ENCODE measurements at regions not wholly inside any gene's neighbourhood (a gene's known extent, or its start where the extent isn't known, plus 50 kb on each side); places are given as distances from the start of the nearest gene placed in this dataset.

- Histone ChIP-seq H4K20me1 (ENCODE audit: insufficient read depth, low read length) (no peaks in the 10 kb centered on the region), H3K9ac (ENCODE audit: low read length) (no peak overlapping the region), H3K4me2 (ENCODE audit: low read length) (no peak overlapping the region), H3K36me3 (ENCODE audit: insufficient read depth, low read length) (no peaks in the 10 kb centered on the region), H3K9me3 (ENCODE audit: low read length) (no peaks in the 10 kb centered on the region), H3K4me1 (ENCODE audit: insufficient read depth, low read length, severe bottlenecking) (no peaks in the 10 kb centered on the region), H3K9me2 (ENCODE audit: low read depth, low read length) (no peaks in the 10 kb centered on the region), H3K79me2 (ENCODE audit: insufficient read depth, low read length) (no peaks in the 10 kb centered on the region), H2AFZ (ENCODE audit: low read length) (no peak overlapping the region), H3F3A (ENCODE audit: insufficient read depth, low read length) (no peaks in the 10 kb centered on the region), H3K27ac (ENCODE audit: low read depth, low read length, poor library complexity, severe bottlenecking) (no peak overlapping the region), H3K27me3 (ENCODE audit: insufficient read depth, low read length) (no peaks in the 10 kb centered on the region), H3K4me3 (ENCODE audit: low read depth, low read length, poor library complexity, severe bottlenecking) (no peak overlapping the region)
- TF ChIP-seq EZH2 (IDR thresholded peaks at IDR 0.05; ENCODE audit: borderline replicate concordance, low read length): no peak
- TF ChIP-seq CTCF (IDR thresholded peaks at IDR 0.05; ENCODE audit: low read length): no peak
Measured at GRCh38 chr13:109602356-109602755, 184.0 kb downstream of the IRS2 start.

- Histone ChIP-seq H3K4me1 (ENCODE audit: insufficient read depth, low read length, severe bottlenecking) (no peaks in the 10 kb centered on the region), H3K4me2 (ENCODE audit: low read length) (no peak overlapping the region), H3K9me2 (ENCODE audit: low read depth, low read length) (no peaks in the 10 kb centered on the region), H3K9me3 (ENCODE audit: low read length) (no peaks in the 10 kb centered on the region), H3K27ac (ENCODE audit: low read depth, low read length, poor library complexity, severe bottlenecking) (no peak overlapping the region), H4K20me1 (ENCODE audit: insufficient read depth, low read length) (no peaks in the 10 kb centered on the region), H3K4me3 (ENCODE audit: low read depth, low read length, poor library complexity, severe bottlenecking) (no peak overlapping the region), H3K36me3 (ENCODE audit: insufficient read depth, low read length) (no peaks in the 10 kb centered on the region), H3F3A (ENCODE audit: insufficient read depth, low read length) (no peaks in the 10 kb centered on the region), H3K27me3 (ENCODE audit: insufficient read depth, low read length) (no peaks in the 10 kb centered on the region), H2AFZ (ENCODE audit: low read length) (no peak overlapping the region), H3K9ac (ENCODE audit: low read length) (no peak overlapping the region), H3K79me2 (ENCODE audit: insufficient read depth, low read length) (no peaks in the 10 kb centered on the region)
- no peak for TF ChIP-seq CTCF (IDR thresholded peaks at IDR 0.05; ENCODE audit: low read length)
Measured at GRCh38 chr13:109599901-109600657, 186.3 kb downstream of the IRS2 start.

GRCh38 chr13:109595471-109595870 is 190.9 kb downstream of the IRS2 start:
- Histone ChIP-seq H3F3A (ENCODE audit: insufficient read depth, low read length) (no peaks in the 10 kb centered on the region), H3K4me2 (ENCODE audit: low read length) (no peak overlapping the region), H3K79me2 (ENCODE audit: insufficient read depth, low read length) (no peaks in the 10 kb centered on the region), H3K27ac (ENCODE audit: low read depth, low read length, poor library complexity, severe bottlenecking) (no peak overlapping the region), H3K9me2 (ENCODE audit: low read depth, low read length) (no peaks in the 10 kb centered on the region), H3K9me3 (ENCODE audit: low read length) (no peaks in the 10 kb centered on the region), H3K9ac (ENCODE audit: low read length) (no peak overlapping the region), H3K27me3 (ENCODE audit: insufficient read depth, low read length) (no peaks in the 10 kb centered on the region), H4K20me1 (ENCODE audit: insufficient read depth, low read length) (no peaks in the 10 kb centered on the region), H3K4me3 (ENCODE audit: low read depth, low read length, poor library complexity, severe bottlenecking) (no peak overlapping the region), H3K4me1 (ENCODE audit: insufficient read depth, low read length, severe bottlenecking) (no peaks in the 10 kb centered on the region), H3K36me3 (ENCODE audit: insufficient read depth, low read length) (no peaks in the 10 kb centered on the region), H2AFZ (ENCODE audit: low read length) (no peak overlapping the region)
- TF ChIP-seq EZH2 (IDR thresholded peaks at IDR 0.05; ENCODE audit: borderline replicate concordance, low read length) (no peak), CTCF (IDR thresholded peaks at IDR 0.05; ENCODE audit: low read length) (no peak)
